Liver (tissue), 8 donors: ENCODE measurements at regions not wholly inside any gene's neighbourhood (a gene's known extent, or its start where the extent isn't known, plus 50 kb on each side); places are given as distances from the start of the nearest gene placed in this dataset.

Experiments used
- DNase-seq: peaks from one replicate; pipeline ENCODE4 v3.0.0-alpha.2; 2017; ENCODE audit warnings: low spot score
- H3K27ac ChIP-seq, 2 donors: one replicate each; pipeline ENCODE4 v1.7.0; 2013; ENCODE audit warnings: inconsistent platforms in 2 of 2, low read length in 2 of 2, control low read depth in 1 of 2, low read depth in 1 of 2, mild to moderate bottlenecking in 1 of 2
- H3K27me3 ChIP-seq, 4 donors: one replicate each; pipeline versions ENCODE4 v1.6.1 to v1.7.0; 2013; ENCODE audit warnings: low read length in 3 of 4, inconsistent platforms in 1 of 4, mild to moderate bottlenecking in 1 of 4, moderate library complexity in 1 of 4; ENCODE audit not compliant: control insufficient read depth in 4 of 4, insufficient read depth in 4 of 4
- H3K36me3 ChIP-seq, 4 donors: one replicate each; pipeline versions ENCODE4 v1.6.1 to v1.7.0; 2013; ENCODE audit warnings: low read length in 3 of 4, mild to moderate bottlenecking in 3 of 4, low read depth in 1 of 4, moderate library complexity in 1 of 4; ENCODE audit not compliant: control insufficient read depth in 4 of 4, insufficient read depth in 3 of 4
- H3K4me1 ChIP-seq, 4 donors: one replicate each; pipeline versions ENCODE4 v1.6.1 to v1.7.0; 2013; ENCODE audit warnings: low read length in 3 of 4, mild to moderate bottlenecking in 3 of 4, moderate library complexity in 1 of 4; ENCODE audit not compliant: control insufficient read depth in 4 of 4, insufficient read depth in 4 of 4
- H3K4me3 ChIP-seq, 3 donors: one replicate each; pipeline versions ENCODE4 v1.6.1 to v1.7.0; 2013; ENCODE audit warnings: low read length in 3 of 3, control low read depth in 1 of 3, low read depth in 1 of 3, mild to moderate bottlenecking in 1 of 3
- H3K9ac ChIP-seq, 2 donors: one replicate each; pipeline ENCODE4 v1.7.0; 2013; ENCODE audit warnings: low read length in 2 of 2, mild to moderate bottlenecking in 2 of 2, moderate library complexity in 2 of 2, control low read depth in 1 of 2, low read depth in 1 of 2
- H3K9me3 ChIP-seq, 4 donors: one replicate each; pipeline versions ENCODE4 v1.6.1 to v1.7.0; 2013; ENCODE audit warnings: low read length in 3 of 4; ENCODE audit not compliant: control insufficient read depth in 4 of 4
- FOXA1 ChIP-seq: IDR thresholded peaks from 2 replicates; pipeline ENCODE4 v1.6.1; 2016; ENCODE audit warnings: antibody characterized with exemption
- FOXA2 ChIP-seq: IDR thresholded peaks from 2 replicates; pipeline ENCODE4 v1.6.1; 2016; ENCODE audit warnings: antibody characterized with exemption
- GABPA ChIP-seq, 2 donors: IDR thresholded peaks in 1 of 2; conservative IDR thresholded peaks in 1 of 2; 2 replicates each; pipeline ENCODE4 v1.6.1; 2016; ENCODE audit warnings: antibody characterized with exemption in 2 of 2, mild to moderate bottlenecking in 1 of 2, moderate library complexity in 1 of 2
- HNF4A ChIP-seq, 2 donors: conservative IDR thresholded peaks; 2 replicates each; pipeline ENCODE4 v1.6.1; 2016; ENCODE audit warnings: antibody characterized with exemption in 2 of 2, mild to moderate bottlenecking in 2 of 2
- HNF4G ChIP-seq: IDR thresholded peaks from 2 replicates; pipeline ENCODE4 v1.6.1; 2016; ENCODE audit warnings: antibody characterized with exemption
- JUND ChIP-seq, 2 donors: IDR thresholded peaks; 2 replicates each; pipeline ENCODE4 v1.6.1; 2016; ENCODE audit warnings: antibody characterized with exemption in 2 of 2
- NR2F2 ChIP-seq: IDR thresholded peaks from 2 replicates; pipeline ENCODE4 v1.6.1; 2016; ENCODE audit warnings: antibody characterized with exemption
- RAD21 ChIP-seq, 2 donors: IDR thresholded peaks; 2 replicates each; pipeline ENCODE4 v1.6.1; 2016; ENCODE audit warnings: antibody characterized with exemption in 2 of 2, mild to moderate bottlenecking in 2 of 2
- RXRA ChIP-seq, 2 donors: IDR thresholded peaks; 2 replicates each; pipeline ENCODE4 v1.6.1; 2017 to 2018; ENCODE audit warnings: antibody characterized with exemption in 2 of 2, mild to moderate bottlenecking in 1 of 2
- SP1 ChIP-seq: IDR thresholded peaks from 2 replicates; pipeline ENCODE4 v1.6.1; 2018; ENCODE audit warnings: antibody characterized with exemption, mild to moderate bottlenecking
- TAF1 ChIP-seq: conservative IDR thresholded peaks from 2 replicates; pipeline ENCODE4 v1.6.1; 2016; ENCODE audit warnings: antibody characterized with exemption, mild to moderate bottlenecking
- WGBS: extraction: QIAGEN DNeasy Blood & Tissue Kit; methylation state at CpG from one replicate; pipeline ENCODE4 v1.1.7; 2013; 5-methylcytosine and 5-hydroxymethylcytosine counted together
- TF ChIP-seq, protein P1 (sequence below): fragments of 150-350 bp; IDR thresholded peaks from 2 replicates; pipeline ENCODE4 v1.5.1; 2017; ENCODE audit warnings: improper control_type of control experiment, low read depth, low read length; ENCODE audit not compliant: missing input control
- TF ChIP-seq, protein P2 (sequence below): IDR thresholded peaks from 2 replicates; pipeline ENCODE4 v1.6.1; 2016; ENCODE audit warnings: antibody characterized with exemption
- TF ChIP-seq, protein P3 (sequence below): IDR thresholded peaks from 2 replicates; pipeline ENCODE4 v1.6.1; 2016; ENCODE audit warnings: antibody characterized with exemption, mild to moderate bottlenecking
- TF ChIP-seq, protein P4 (sequence below): IDR thresholded peaks from 2 replicates; pipeline ENCODE4 v1.6.1; 2016; ENCODE audit warnings: antibody characterized with exemption
- donor health status: healthy.
- donor health status: healthy.
- donor health status: healthy.
- donor health status: healthy.
- donor health status: healthy.

DNA sequence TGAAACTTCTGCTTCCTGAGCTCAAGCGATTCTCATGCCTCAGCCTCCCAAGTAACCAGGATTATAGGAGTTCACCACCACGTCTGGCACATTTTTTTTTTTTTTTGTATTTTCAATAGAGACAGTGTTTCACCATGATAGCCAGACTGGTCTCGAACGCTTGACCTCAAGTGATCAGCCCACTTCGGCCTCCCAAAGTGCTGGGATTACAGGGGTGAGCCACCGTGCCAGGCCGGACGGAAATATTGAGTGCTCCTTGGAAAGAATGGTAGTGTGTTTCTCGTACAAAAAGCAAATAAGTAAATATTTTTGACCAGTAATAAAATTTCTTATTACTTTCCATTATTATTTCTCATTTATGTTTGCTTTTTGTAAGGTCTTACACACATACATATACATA, 1307.9 kb upstream of the CDH6 start:
- no peak overlapping the region for H3K27ac ChIP-seq
- no peak overlapping the region for H3K9ac ChIP-seq
- TF ChIP-seq JUND (IDR thresholded peaks at IDR 0.05) (no peak), NR2F2 (no peak), HNF4G (no peak), FOXA2 (no peak), GABPA (IDR thresholded peaks at IDR 0.05 in 1 of 2, conservative IDR thresholded peaks at IDR 0.05 in 1 of 2) (no peak), HNF4A (conservative IDR thresholded peaks at IDR 0.05) (no peak), RXRA (IDR thresholded peaks at IDR 0.05) (no peak), TAF1 (no peak), SP1 (no peak), FOXA1 (no peak), RAD21 (IDR thresholded peaks at IDR 0.05) (no peak)
- TF ChIP-seq, protein P1, sequence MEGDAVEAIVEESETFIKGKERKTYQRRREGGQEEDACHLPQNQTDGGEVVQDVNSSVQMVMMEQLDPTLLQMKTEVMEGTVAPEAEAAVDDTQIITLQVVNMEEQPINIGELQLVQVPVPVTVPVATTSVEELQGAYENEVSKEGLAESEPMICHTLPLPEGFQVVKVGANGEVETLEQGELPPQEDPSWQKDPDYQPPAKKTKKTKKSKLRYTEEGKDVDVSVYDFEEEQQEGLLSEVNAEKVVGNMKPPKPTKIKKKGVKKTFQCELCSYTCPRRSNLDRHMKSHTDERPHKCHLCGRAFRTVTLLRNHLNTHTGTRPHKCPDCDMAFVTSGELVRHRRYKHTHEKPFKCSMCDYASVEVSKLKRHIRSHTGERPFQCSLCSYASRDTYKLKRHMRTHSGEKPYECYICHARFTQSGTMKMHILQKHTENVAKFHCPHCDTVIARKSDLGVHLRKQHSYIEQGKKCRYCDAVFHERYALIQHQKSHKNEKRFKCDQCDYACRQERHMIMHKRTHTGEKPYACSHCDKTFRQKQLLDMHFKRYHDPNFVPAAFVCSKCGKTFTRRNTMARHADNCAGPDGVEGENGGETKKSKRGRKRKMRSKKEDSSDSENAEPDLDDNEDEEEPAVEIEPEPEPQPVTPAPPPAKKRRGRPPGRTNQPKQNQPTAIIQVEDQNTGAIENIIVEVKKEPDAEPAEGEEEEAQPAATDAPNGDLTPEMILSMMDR, result no peak
- TF ChIP-seq, protein P2, sequence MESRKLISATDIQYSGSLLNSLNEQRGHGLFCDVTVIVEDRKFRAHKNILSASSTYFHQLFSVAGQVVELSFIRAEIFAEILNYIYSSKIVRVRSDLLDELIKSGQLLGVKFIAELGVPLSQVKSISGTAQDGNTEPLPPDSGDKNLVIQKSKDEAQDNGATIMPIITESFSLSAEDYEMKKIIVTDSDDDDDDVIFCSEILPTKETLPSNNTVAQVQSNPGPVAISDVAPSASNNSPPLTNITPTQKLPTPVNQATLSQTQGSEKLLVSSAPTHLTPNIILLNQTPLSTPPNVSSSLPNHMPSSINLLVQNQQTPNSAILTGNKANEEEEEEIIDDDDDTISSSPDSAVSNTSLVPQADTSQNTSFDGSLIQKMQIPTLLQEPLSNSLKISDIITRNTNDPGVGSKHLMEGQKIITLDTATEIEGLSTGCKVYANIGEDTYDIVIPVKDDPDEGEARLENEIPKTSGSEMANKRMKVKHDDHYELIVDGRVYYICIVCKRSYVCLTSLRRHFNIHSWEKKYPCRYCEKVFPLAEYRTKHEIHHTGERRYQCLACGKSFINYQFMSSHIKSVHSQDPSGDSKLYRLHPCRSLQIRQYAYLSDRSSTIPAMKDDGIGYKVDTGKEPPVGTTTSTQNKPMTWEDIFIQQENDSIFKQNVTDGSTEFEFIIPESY, result no peak
- TF ChIP-seq, protein P3, sequence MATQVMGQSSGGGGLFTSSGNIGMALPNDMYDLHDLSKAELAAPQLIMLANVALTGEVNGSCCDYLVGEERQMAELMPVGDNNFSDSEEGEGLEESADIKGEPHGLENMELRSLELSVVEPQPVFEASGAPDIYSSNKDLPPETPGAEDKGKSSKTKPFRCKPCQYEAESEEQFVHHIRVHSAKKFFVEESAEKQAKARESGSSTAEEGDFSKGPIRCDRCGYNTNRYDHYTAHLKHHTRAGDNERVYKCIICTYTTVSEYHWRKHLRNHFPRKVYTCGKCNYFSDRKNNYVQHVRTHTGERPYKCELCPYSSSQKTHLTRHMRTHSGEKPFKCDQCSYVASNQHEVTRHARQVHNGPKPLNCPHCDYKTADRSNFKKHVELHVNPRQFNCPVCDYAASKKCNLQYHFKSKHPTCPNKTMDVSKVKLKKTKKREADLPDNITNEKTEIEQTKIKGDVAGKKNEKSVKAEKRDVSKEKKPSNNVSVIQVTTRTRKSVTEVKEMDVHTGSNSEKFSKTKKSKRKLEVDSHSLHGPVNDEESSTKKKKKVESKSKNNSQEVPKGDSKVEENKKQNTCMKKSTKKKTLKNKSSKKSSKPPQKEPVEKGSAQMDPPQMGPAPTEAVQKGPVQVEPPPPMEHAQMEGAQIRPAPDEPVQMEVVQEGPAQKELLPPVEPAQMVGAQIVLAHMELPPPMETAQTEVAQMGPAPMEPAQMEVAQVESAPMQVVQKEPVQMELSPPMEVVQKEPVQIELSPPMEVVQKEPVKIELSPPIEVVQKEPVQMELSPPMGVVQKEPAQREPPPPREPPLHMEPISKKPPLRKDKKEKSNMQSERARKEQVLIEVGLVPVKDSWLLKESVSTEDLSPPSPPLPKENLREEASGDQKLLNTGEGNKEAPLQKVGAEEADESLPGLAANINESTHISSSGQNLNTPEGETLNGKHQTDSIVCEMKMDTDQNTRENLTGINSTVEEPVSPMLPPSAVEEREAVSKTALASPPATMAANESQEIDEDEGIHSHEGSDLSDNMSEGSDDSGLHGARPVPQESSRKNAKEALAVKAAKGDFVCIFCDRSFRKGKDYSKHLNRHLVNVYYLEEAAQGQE, result no peak
- no peak for DNase-seq
- WGBS, result 87% methylated on average over 9 of the region's 9 CpGs
- no peak overlapping the region for H3K4me3 ChIP-seq
- H3K27me3 ChIP-seq, result no peaks in the 10 kb centered on the region
- H3K4me1 ChIP-seq, result no peaks in the 10 kb centered on the region
- no peaks in the 10 kb centered on the region for H3K9me3 ChIP-seq
- H3K36me3 ChIP-seq, result no peaks in the 10 kb centered on the region

DNA sequence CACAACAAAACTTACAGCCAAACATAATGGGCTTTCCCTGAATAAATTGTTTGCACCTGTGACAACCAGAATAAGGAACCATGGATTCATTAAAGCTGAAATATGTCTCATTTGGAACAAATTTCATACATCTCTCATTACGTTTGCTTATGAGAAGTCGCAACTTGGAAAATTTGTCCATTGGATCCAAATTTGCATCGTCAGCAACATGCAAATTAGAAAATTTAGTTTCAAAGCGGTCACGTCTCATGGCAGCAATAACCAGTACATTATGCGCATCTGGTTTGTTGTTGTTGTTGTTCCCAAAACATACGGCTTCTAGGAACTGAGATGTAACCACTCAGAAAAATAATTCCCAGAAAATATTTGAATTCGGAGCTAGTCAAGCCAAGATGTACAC, 1311.5 kb upstream of the CDH6 start:
- no peak for DNase-seq
- H3K27ac ChIP-seq, result no peak overlapping the region
- H3K36me3 ChIP-seq, result no peaks in the 10 kb centered on the region
- 81% methylated on average over 8 of the region's 8 CpGs for WGBS
- no peaks in the 10 kb centered on the region for H3K4me1 ChIP-seq
- H3K9me3 ChIP-seq, result peaks cover 0 to 4% (median 0%) of the 10 kb centered on the region in 4 donors
- no peak overlapping the region for H3K9ac ChIP-seq
- H3K27me3 ChIP-seq, result no peaks in the 10 kb centered on the region
- TF ChIP-seq FOXA2 (no peak), RXRA (IDR thresholded peaks at IDR 0.05) (no peak), RAD21 (IDR thresholded peaks at IDR 0.05) (no peak), FOXA1 (no peak), GABPA (IDR thresholded peaks at IDR 0.05 in 1 of 2, conservative IDR thresholded peaks at IDR 0.05 in 1 of 2) (no peak)
- TF ChIP-seq, protein P4, sequence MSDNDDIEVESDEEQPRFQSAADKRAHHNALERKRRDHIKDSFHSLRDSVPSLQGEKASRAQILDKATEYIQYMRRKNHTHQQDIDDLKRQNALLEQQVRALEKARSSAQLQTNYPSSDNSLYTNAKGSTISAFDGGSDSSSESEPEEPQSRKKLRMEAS, result no peak
- TF ChIP-seq, protein P3, result no peak
- TF ChIP-seq, protein P1, result no peak
- H3K4me3 ChIP-seq, result no peak overlapping the region
